ENCODE measurements at regions not wholly inside any gene's neighbourhood (a gene's known extent, or its start where the extent isn't known, plus 50 kb on each side); places are given as distances from the start of the nearest gene placed in this dataset.

- Histone ChIP-seq H3K4me2 (ENCODE audit: low read length) (no peak overlapping the region), H3K4me3 (ENCODE audit: low read length) (no peak overlapping the region), H3K9ac (ENCODE audit: low read length) (no peak overlapping the region), H3K79me2 (ENCODE audit: low read length) (no peaks in the 10 kb centered on the region), H4K20me1 (ENCODE audit: insufficient read depth, low read length) (0 out of 2 replicates have a peak, but pooled peaks cover 3% of the 10 kb centered on the region), H3K27me3 (ENCODE audit: low read depth, low read length) (peaks cover 3% of the 10 kb centered on the region; the same call in 1 of the 2 replicates), H2AFZ (ENCODE audit: low read depth, low read length) (no peak overlapping the region), H3K9me3 (ENCODE audit: insufficient read depth, low read length) (no peaks in the 10 kb centered on the region), H3K36me3 (replicated peaks; ENCODE audit: low read depth, low read length) (no peaks in the 10 kb centered on the region), H3K4me1 (ENCODE audit: low read length) (peaks cover 20% of the 10 kb centered on the region), H3K27ac (ENCODE audit: low read length) (no peak overlapping the region)
- no peak for TF ChIP-seq EZH2phosphoT487 (IDR thresholded peaks at IDR 0.05; ENCODE audit: low read depth)
- TF ChIP-seq, protein P1, sequence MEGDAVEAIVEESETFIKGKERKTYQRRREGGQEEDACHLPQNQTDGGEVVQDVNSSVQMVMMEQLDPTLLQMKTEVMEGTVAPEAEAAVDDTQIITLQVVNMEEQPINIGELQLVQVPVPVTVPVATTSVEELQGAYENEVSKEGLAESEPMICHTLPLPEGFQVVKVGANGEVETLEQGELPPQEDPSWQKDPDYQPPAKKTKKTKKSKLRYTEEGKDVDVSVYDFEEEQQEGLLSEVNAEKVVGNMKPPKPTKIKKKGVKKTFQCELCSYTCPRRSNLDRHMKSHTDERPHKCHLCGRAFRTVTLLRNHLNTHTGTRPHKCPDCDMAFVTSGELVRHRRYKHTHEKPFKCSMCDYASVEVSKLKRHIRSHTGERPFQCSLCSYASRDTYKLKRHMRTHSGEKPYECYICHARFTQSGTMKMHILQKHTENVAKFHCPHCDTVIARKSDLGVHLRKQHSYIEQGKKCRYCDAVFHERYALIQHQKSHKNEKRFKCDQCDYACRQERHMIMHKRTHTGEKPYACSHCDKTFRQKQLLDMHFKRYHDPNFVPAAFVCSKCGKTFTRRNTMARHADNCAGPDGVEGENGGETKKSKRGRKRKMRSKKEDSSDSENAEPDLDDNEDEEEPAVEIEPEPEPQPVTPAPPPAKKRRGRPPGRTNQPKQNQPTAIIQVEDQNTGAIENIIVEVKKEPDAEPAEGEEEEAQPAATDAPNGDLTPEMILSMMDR (IDR thresholded peaks at IDR 0.05; ENCODE audit: low read depth, low read length): no peak
These were observed 395.2 kb upstream of the KIF2A start for GRCh38 chr5:61910771-61911170.

GRCh38 chr5:61912559-61912958, 393.4 kb upstream of the KIF2A start:
- peaks cover 14% of the 10 kb centered on the region for H3K4me1 ChIP-seq (ENCODE audit: low read length)
- no peak overlapping the region for H3K4me2 ChIP-seq (ENCODE audit: low read length)
- H3K9me3 ChIP-seq (ENCODE audit: insufficient read depth, low read length): no peaks in the 10 kb centered on the region
- no peak overlapping the region for H3K9ac ChIP-seq (ENCODE audit: low read length)
- no peaks in the 10 kb centered on the region for H3K27me3 ChIP-seq (ENCODE audit: low read depth, low read length)
- no peak overlapping the region for H3K4me3 ChIP-seq (ENCODE audit: low read length)
- no peaks in the 10 kb centered on the region for H3K36me3 ChIP-seq (replicated peaks; ENCODE audit: low read depth, low read length)
- no peaks in the 10 kb centered on the region for H4K20me1 ChIP-seq (ENCODE audit: insufficient read depth, low read length)
- no peaks in the 10 kb centered on the region for H3K79me2 ChIP-seq (ENCODE audit: low read length)
- TF ChIP-seq, protein P1 (IDR thresholded peaks at IDR 0.05; ENCODE audit: low read depth, low read length): no peak
- TF ChIP-seq EZH2phosphoT487 (IDR thresholded peaks at IDR 0.05; ENCODE audit: low read depth): no peak
- no peak overlapping the region for H2AFZ ChIP-seq (ENCODE audit: low read depth, low read length)
- H3K27ac ChIP-seq (ENCODE audit: low read length): no peak overlapping the region

DNA sequence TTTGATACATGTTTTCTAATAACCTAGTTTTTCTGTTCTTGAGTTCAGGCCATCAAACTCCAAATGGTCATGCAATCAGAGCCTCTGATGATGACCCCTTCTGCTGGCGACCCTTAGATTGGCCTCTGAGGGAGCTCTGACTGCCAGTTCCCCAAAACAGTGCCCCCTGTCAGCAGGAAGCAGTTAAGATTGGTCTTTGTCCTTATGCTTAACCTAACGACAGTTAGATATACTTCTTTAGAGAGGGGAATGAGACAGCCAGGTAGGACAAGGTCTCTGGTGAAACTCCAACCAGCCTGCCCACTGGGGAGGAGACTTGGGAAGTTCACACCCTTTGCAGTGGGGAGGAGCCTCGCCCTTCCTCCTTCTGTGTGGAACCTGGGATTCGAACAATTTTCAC, 390.4 kb upstream of the KIF2A start:
- no peak for TF ChIP-seq EZH2phosphoT487 (IDR thresholded peaks at IDR 0.05; ENCODE audit: low read depth)
- TF ChIP-seq, protein P1 (IDR thresholded peaks at IDR 0.05; ENCODE audit: low read depth, low read length): peak; percentile 15; the same call in 1 of the 2 replicates
- Histone ChIP-seq H3K36me3 (replicated peaks; ENCODE audit: low read depth, low read length) (no peaks in the 10 kb centered on the region), H3K27ac (ENCODE audit: low read length) (no peak overlapping the region), H3K79me2 (ENCODE audit: low read length) (no peaks in the 10 kb centered on the region), H3K4me1 (ENCODE audit: low read length) (peaks cover 11% of the 10 kb centered on the region), H2AFZ (ENCODE audit: low read depth, low read length) (no peak overlapping the region), H4K20me1 (ENCODE audit: insufficient read depth, low read length) (no peaks in the 10 kb centered on the region), H3K4me3 (ENCODE audit: low read length) (no peak overlapping the region), H3K9ac (ENCODE audit: low read length) (no peak overlapping the region), H3K4me2 (ENCODE audit: low read length) (no peak overlapping the region), H3K9me3 (ENCODE audit: insufficient read depth, low read length) (no peaks in the 10 kb centered on the region), H3K27me3 (ENCODE audit: low read depth, low read length) (no peaks in the 10 kb centered on the region)

DNA sequence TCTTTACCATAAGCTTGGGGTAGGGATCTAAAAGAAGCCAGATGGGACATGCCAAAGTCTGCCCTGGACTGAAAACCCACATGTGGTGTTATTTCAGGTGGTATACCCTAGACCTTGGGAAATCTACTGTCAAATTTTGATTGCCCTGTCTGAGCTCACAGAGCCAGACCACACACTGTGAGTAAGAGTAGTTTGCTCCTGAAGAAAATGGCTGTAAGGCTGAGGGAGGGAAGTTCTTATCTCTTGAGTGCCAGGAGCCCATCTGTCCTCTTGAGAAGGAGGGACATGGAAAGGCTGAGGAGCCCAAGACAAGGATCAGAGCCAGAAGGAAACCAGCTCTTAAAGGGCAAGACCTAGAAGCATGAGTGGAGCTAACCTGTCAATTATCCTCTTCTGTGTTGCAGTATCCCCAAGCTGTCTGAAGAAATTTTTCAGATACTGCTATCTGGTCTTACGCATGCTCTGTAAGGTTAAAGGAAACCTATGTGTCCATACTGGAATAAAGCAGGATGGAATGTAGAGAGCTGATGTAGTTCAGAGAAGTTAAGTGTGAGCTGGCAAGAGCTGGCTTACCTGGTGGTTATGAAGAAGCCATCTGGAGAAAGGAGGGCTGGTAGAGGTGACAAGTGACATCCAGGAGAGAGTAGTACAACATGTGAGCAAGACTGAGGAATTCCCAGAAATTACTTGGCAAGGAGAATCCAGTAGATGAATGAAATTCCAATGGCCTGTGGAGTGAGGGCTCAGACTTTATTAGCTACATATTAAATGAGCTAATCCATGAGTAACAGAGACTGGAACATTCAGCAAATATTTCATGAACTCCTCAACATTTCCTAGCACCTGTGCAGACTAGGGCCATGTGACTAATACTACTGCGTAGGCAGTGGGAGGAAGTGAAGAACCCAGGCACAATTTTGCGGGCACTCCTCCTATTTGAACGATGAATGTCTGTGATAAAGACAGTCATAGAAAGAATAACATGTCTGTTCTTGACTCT, 389.1 kb upstream of the KIF2A start:
- Histone ChIP-seq H4K20me1 (ENCODE audit: insufficient read depth, low read length) (no peaks in the 10 kb centered on the region), H3K27me3 (ENCODE audit: low read depth, low read length) (no peaks in the 10 kb centered on the region), H3K9me3 (ENCODE audit: insufficient read depth, low read length) (no peaks in the 10 kb centered on the region), H2AFZ (ENCODE audit: low read depth, low read length) (peak overlapping the region; percentile 60; the same call in 1 of the 2 replicates), H3K36me3 (replicated peaks; ENCODE audit: low read depth, low read length) (no peaks in the 10 kb centered on the region), H3K4me2 (ENCODE audit: low read length) (no peak overlapping the region), H3K9ac (ENCODE audit: low read length) (no peak overlapping the region), H3K27ac (ENCODE audit: low read length) (no peak overlapping the region), H3K4me1 (ENCODE audit: low read length) (peaks cover 7% of the 10 kb centered on the region), H3K4me3 (ENCODE audit: low read length) (no peak overlapping the region), H3K79me2 (ENCODE audit: low read length) (no peaks in the 10 kb centered on the region)
- TF ChIP-seq EZH2phosphoT487 (IDR thresholded peaks at IDR 0.05; ENCODE audit: low read depth): no peak
- TF ChIP-seq, protein P1 (IDR thresholded peaks at IDR 0.05; ENCODE audit: low read depth, low read length): no peak

Measured in OCI-LY3 (cell line).